ENCODE measurements at regions not wholly inside any gene's neighbourhood (a gene's known extent, or its start where the extent isn't known, plus 50 kb on each side); places are given as distances from the start of the nearest gene placed in this dataset.

GRCh38 chr3:146834917-146835316, 229.8 kb upstream of the PLSCR5 start:
- TF ChIP-seq CTCF (IDR thresholded peaks at IDR 0.05; ENCODE audit: low read depth, low read length) = no peak
- no peak overlapping the region for H3K4me3 ChIP-seq (replicated peaks in 1 of 2; ENCODE audit: low read depth in 2 of 2, low read length in 2 of 2)
- peak in 1 of 2 donors; percentile 18 for DNase-seq (ENCODE audit: low read depth in 2 of 2)

- no peak overlapping the region for H3K4me3 ChIP-seq (replicated peaks in 1 of 2; ENCODE audit: low read depth in 2 of 2, low read length in 2 of 2)
- no peak for TF ChIP-seq CTCF (IDR thresholded peaks at IDR 0.05; ENCODE audit: low read depth, low read length)
- no peak for DNase-seq (ENCODE audit: low read depth in 2 of 2)
These were observed 227.8 kb upstream of the PLSCR5 start for GRCh38 chr3:146832857-146833458.

- DNase-seq (ENCODE audit: low read depth in 2 of 2) = no peak
- H3K4me3 ChIP-seq (replicated peaks in 1 of 2; ENCODE audit: low read depth in 2 of 2, low read length in 2 of 2) = no peak overlapping the region
- TF ChIP-seq CTCF (IDR thresholded peaks at IDR 0.05; ENCODE audit: low read depth, low read length) = no peak
These were observed 226.5 kb upstream of the PLSCR5 start for GRCh38 chr3:146831659-146832058.

- no peak for DNase-seq (ENCODE audit: low read depth in 2 of 2)
- no peak overlapping the region for H3K4me3 ChIP-seq (replicated peaks in 1 of 2; ENCODE audit: low read depth in 2 of 2, low read length in 2 of 2)
- no peak for TF ChIP-seq CTCF (IDR thresholded peaks at IDR 0.05; ENCODE audit: low read depth, low read length)
These were observed 225.1 kb upstream of the PLSCR5 start for GRCh38 chr3:146830231-146830630.

- no peak for TF ChIP-seq CTCF (IDR thresholded peaks at IDR 0.05; ENCODE audit: low read depth, low read length)
- no peak overlapping the region for H3K4me3 ChIP-seq (replicated peaks in 1 of 2; ENCODE audit: low read depth in 2 of 2, low read length in 2 of 2)
- no peak for DNase-seq (ENCODE audit: low read depth in 2 of 2)
These were observed 222.7 kb upstream of the PLSCR5 start for GRCh38 chr3:146827836-146828235.

GRCh38 chr3:146823622-146824021, 218.5 kb upstream of the PLSCR5 start:
- H3K4me3 ChIP-seq (replicated peaks in 1 of 2; ENCODE audit: low read depth in 2 of 2, low read length in 2 of 2) = no peak overlapping the region
- no peak for TF ChIP-seq CTCF (IDR thresholded peaks at IDR 0.05; ENCODE audit: low read depth, low read length)
- DNase-seq (ENCODE audit: low read depth in 2 of 2) = no peak

GRCh38 chr3:146818866-146819265, 213.7 kb upstream of the PLSCR5 start:
- no peak overlapping the region for H3K4me3 ChIP-seq (replicated peaks in 1 of 2; ENCODE audit: low read depth in 2 of 2, low read length in 2 of 2)
- no peak for TF ChIP-seq CTCF (IDR thresholded peaks at IDR 0.05; ENCODE audit: low read depth, low read length)
- DNase-seq (ENCODE audit: low read depth in 2 of 2) = no peak

Measured in cardiac fibroblast (primary cell).